H9 (cell line): ENCODE measurements at regions not wholly inside any gene's neighbourhood (a gene's known extent, or its start where the extent isn't known, plus 50 kb on each side); places are given as distances from the start of the nearest gene placed in this dataset.

Experiments used
- DNase-seq: peaks from one replicate; pipeline ENCODE4 v3.0.0-alpha.2; 2017
- H2AFZ ChIP-seq: one replicate; pipeline ENCODE4 v1.6.1; 2013; ENCODE audit warnings: mild to moderate bottlenecking, low read length, control low read depth, moderate library complexity
- H2AK5ac ChIP-seq: 2 replicates; pipeline ENCODE4 v1.6.1; 2013; ENCODE audit warnings: low read length, control low read depth, mixed read lengths; ENCODE audit not compliant: insufficient read length
- H2BK120ac ChIP-seq: one replicate; pipeline ENCODE4 v1.6.1; 2013; ENCODE audit warnings: low read depth, mild to moderate bottlenecking, low read length, control low read depth, inconsistent platforms; ENCODE audit not compliant: poor library complexity, severe bottlenecking
- H2BK12ac ChIP-seq: 2 replicates; pipeline ENCODE4 v1.6.1; 2013; ENCODE audit warnings: low read length, control low read depth, mixed read lengths, low read depth; ENCODE audit not compliant: insufficient read length
- H2BK15ac ChIP-seq: 2 replicates; pipeline ENCODE4 v1.6.1; 2013; ENCODE audit warnings: low read depth, low read length, control low read depth
- H2BK20ac ChIP-seq: one replicate; pipeline ENCODE4 v1.6.1; 2013; ENCODE audit warnings: low read depth, mild to moderate bottlenecking, low read length, control low read depth, inconsistent platforms; ENCODE audit not compliant: poor library complexity, severe bottlenecking
- H2BK5ac ChIP-seq: 2 replicates; pipeline ENCODE4 v1.6.1; 2013; ENCODE audit warnings: low read length, control low read depth, mixed read lengths; ENCODE audit not compliant: insufficient read length
- H3K14ac ChIP-seq: 2 replicates; pipeline ENCODE4 v1.6.1; 2013; ENCODE audit warnings: low read length, control low read depth; ENCODE audit not compliant: insufficient read depth
- H3K18ac ChIP-seq: 2 replicates; pipeline ENCODE4 v1.6.1; 2013; ENCODE audit warnings: low read depth, mild to moderate bottlenecking, mixed read lengths, low read length, control low read depth; ENCODE audit not compliant: insufficient read length
- H3K23ac ChIP-seq: 2 replicates; pipeline ENCODE4 v1.6.1; 2013; ENCODE audit warnings: low read length, control low read depth, mixed read lengths, low read depth; ENCODE audit not compliant: insufficient read length
- H3K23me2 ChIP-seq: 2 replicates; pipeline ENCODE4 v1.6.1; 2013; ENCODE audit warnings: low read depth, mild to moderate bottlenecking, mixed read lengths, low read length, control low read depth; ENCODE audit not compliant: insufficient read length, poor library complexity, severe bottlenecking
- H3K27ac ChIP-seq: 2 replicates; pipeline ENCODE4 v1.5.1; 2013; ENCODE audit warnings: low read length, control low read depth, mixed read lengths, low read depth; ENCODE audit not compliant: insufficient read length
- H3K27me3 ChIP-seq: 2 replicates; pipeline ENCODE4 v1.6.1; 2013; ENCODE audit warnings: low read length, control low read depth, inconsistent platforms; ENCODE audit not compliant: insufficient read depth
- H3K4ac ChIP-seq: 2 replicates; pipeline ENCODE4 v1.6.1; 2013; ENCODE audit warnings: low read depth, mild to moderate bottlenecking, control low read depth, inconsistent platforms, low read length, moderate library complexity
- H3K4me1 ChIP-seq: 2 replicates; pipeline ENCODE4 v1.6.1; 2013; ENCODE audit warnings: low read length, control low read depth, inconsistent platforms; ENCODE audit not compliant: insufficient read depth
- H3K4me2 ChIP-seq: 2 replicates; pipeline ENCODE4 v1.6.1; 2013; ENCODE audit warnings: low read length, control low read depth, mixed read lengths; ENCODE audit not compliant: insufficient read length, insufficient read depth
- H3K56ac ChIP-seq: 2 replicates; pipeline ENCODE4 v1.6.1; 2013; ENCODE audit warnings: low read depth, mild to moderate bottlenecking, mixed read lengths, low read length, control low read depth; ENCODE audit not compliant: insufficient read length
- H3K79me1 ChIP-seq: 2 replicates; pipeline ENCODE4 v1.6.1; 2013; ENCODE audit warnings: low read depth, mild to moderate bottlenecking, moderate library complexity, low read length, control low read depth, inconsistent platforms; ENCODE audit not compliant: insufficient read depth, poor library complexity, severe bottlenecking
- H3K79me2 ChIP-seq: 2 replicates; pipeline ENCODE4 v1.6.1; 2013; ENCODE audit warnings: low read length, control low read depth, inconsistent platforms; ENCODE audit not compliant: insufficient read depth
- H3K9ac ChIP-seq: 2 replicates; pipeline ENCODE4 v1.6.1; 2013; ENCODE audit warnings: low read length, control low read depth, mixed read lengths; ENCODE audit not compliant: insufficient read length; ENCODE audit errors: extremely low read depth
- H3K9me3 ChIP-seq: one replicate; pipeline ENCODE4 v1.6.1; 2013; ENCODE audit warnings: low read depth, low read length, inconsistent platforms; ENCODE audit not compliant: control insufficient read depth
- H3T11ph ChIP-seq: one replicate; pipeline ENCODE4 v1.6.1; 2013; ENCODE audit warnings: mild to moderate bottlenecking, low read length, control low read depth, inconsistent platforms
- H4K20me1 ChIP-seq: one replicate; pipeline ENCODE4 v1.6.1; 2013; ENCODE audit not compliant: control insufficient read depth, insufficient read length, insufficient read depth
- H4K5ac ChIP-seq: 2 replicates; pipeline ENCODE4 v1.6.1; 2013; ENCODE audit warnings: low read depth, mild to moderate bottlenecking, mixed read lengths, low read length, control low read depth; ENCODE audit not compliant: insufficient read length
- H4K8ac ChIP-seq: replicated peaks from 2 replicates; pipeline ENCODE4 v1.6.1; 2013; ENCODE audit warnings: low read length, control low read depth, mixed read lengths, low read depth; ENCODE audit not compliant: insufficient read length
- H4K91ac ChIP-seq: 2 replicates; pipeline ENCODE4 v1.6.1; 2013; ENCODE audit warnings: low read depth, mild to moderate bottlenecking, moderate library complexity, mixed read lengths, low read length, control low read depth; ENCODE audit not compliant: insufficient read length
- H3K27ac Mint-ChIP-seq, 3 experiments: 2 replicates in 2 of 3; 3 replicates in 1 of 3; pipeline ENCODE4 v1.8.0; 2020 to 2021; ENCODE audit warnings: mixed read lengths in 3 of 3, mild to moderate bottlenecking in 1 of 3, moderate library complexity in 1 of 3
- H3K27me3 Mint-ChIP-seq: 2 replicates; pipeline ENCODE4 v1.8.0; 2021; ENCODE audit warnings: low read depth, mild to moderate bottlenecking, moderate library complexity, mixed read lengths
- H3K36me3 Mint-ChIP-seq, 3 experiments: 2 replicates in 2 of 3; 3 replicates in 1 of 3; pipeline ENCODE4 v1.8.0; 2020 to 2021; ENCODE audit warnings: low read depth in 3 of 3, mixed read lengths in 3 of 3; ENCODE audit not compliant: insufficient read depth in 1 of 3
- H3K4me1 Mint-ChIP-seq, 2 experiments: 2 replicates each; pipeline ENCODE4 v1.8.0; 2020; ENCODE audit warnings: mixed read lengths in 2 of 2
- H3K4me3 Mint-ChIP-seq, 2 experiments: 2 replicates in 1 of 2; 3 replicates in 1 of 2; pipeline ENCODE4 v1.8.0; 2020 to 2021; ENCODE audit warnings: mild to moderate bottlenecking in 2 of 2, mixed read lengths in 2 of 2, moderate library complexity in 1 of 2
- H3K9me3 Mint-ChIP-seq, 2 experiments: 2 replicates in 1 of 2; 3 replicates in 1 of 2; pipeline ENCODE4 v1.8.0; 2020; ENCODE audit warnings: mild to moderate bottlenecking in 2 of 2, mixed read lengths in 2 of 2, moderate library complexity in 1 of 2
- WGBS: extraction: QIAGEN DNeasy Blood & Tissue Kit; methylation state at CpG from one replicate; pipeline ENCODE4 v1.1.7; 2013; ENCODE audit warnings: missing lambda C conversion rate, low lambda C conversion rate, mixed read lengths; ENCODE audit not compliant: insufficient read length; ENCODE audit errors: extremely low coverage; 5-methylcytosine and 5-hydroxymethylcytosine counted together
- TF ChIP-seq, protein P1 (sequence below): fragments of 200-600 bp; sonication (generic); conservative IDR thresholded peaks from 3 replicates; pipeline ENCODE4 v1.8.0; 2021; ENCODE audit warnings: antibody characterized with exemption, mild to moderate bottlenecking

GRCh38 chr7:114842551-114843065 lies 79.3 kb upstream of the MDFIC start:
- no peak for DNase-seq
- no peak overlapping the region for H2BK20ac ChIP-seq
- no peak overlapping the region for H2AK5ac ChIP-seq
- no peaks in the 10 kb centered on the region for H3K23me2 ChIP-seq
- H2BK15ac ChIP-seq: no peak overlapping the region
- WGBS: no CpG with 5 or more reads among the region's 5 CpGs
- no peak overlapping the region for H2BK5ac ChIP-seq
- H4K20me1 ChIP-seq: no peaks in the 10 kb centered on the region
- H3K4ac ChIP-seq: no peak overlapping the region
- H3K56ac ChIP-seq: no peak overlapping the region
- H3K27me3 ChIP-seq: no peaks in the 10 kb centered on the region
- no peak overlapping the region for H4K91ac ChIP-seq
- H4K8ac ChIP-seq: no peak overlapping the region
- peaks cover 3% of the 10 kb centered on the region; the same call in 1 of the 2 replicates for H3K4me1 ChIP-seq
- no peaks in the 10 kb centered on the region for H3K79me2 ChIP-seq
- no peak overlapping the region for H2BK12ac ChIP-seq
- no peak overlapping the region for H3K27ac ChIP-seq
- H3K27me3 Mint-ChIP-seq: no peaks in the 10 kb centered on the region
- peaks cover 7 to 10% of the 10 kb centered on the region in 2 experiments for H3K4me1 Mint-ChIP-seq
- peak overlapping the region in 2 of 3 experiments; percentile 87 to 88; a peak in 3 of 7 replicates for H3K27ac Mint-ChIP-seq
- H3T11ph ChIP-seq: no peak overlapping the region
- TF ChIP-seq, protein P1, sequence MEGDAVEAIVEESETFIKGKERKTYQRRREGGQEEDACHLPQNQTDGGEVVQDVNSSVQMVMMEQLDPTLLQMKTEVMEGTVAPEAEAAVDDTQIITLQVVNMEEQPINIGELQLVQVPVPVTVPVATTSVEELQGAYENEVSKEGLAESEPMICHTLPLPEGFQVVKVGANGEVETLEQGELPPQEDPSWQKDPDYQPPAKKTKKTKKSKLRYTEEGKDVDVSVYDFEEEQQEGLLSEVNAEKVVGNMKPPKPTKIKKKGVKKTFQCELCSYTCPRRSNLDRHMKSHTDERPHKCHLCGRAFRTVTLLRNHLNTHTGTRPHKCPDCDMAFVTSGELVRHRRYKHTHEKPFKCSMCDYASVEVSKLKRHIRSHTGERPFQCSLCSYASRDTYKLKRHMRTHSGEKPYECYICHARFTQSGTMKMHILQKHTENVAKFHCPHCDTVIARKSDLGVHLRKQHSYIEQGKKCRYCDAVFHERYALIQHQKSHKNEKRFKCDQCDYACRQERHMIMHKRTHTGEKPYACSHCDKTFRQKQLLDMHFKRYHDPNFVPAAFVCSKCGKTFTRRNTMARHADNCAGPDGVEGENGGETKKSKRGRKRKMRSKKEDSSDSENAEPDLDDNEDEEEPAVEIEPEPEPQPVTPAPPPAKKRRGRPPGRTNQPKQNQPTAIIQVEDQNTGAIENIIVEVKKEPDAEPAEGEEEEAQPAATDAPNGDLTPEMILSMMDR: no peak
- no peak overlapping the region for H2BK120ac ChIP-seq
- H3K4me3 Mint-ChIP-seq: no peak overlapping the region
- no peak overlapping the region for H3K9ac ChIP-seq
- H3K79me1 ChIP-seq: no peaks in the 10 kb centered on the region
- H4K5ac ChIP-seq: no peak overlapping the region
- no peaks in the 10 kb centered on the region for H3K9me3 ChIP-seq
- no peaks in the 10 kb centered on the region for H3K36me3 Mint-ChIP-seq
- no peak overlapping the region for H3K18ac ChIP-seq
- no peak overlapping the region for H2AFZ ChIP-seq
- no peak overlapping the region for H3K14ac ChIP-seq
- no peaks in the 10 kb centered on the region for H3K9me3 Mint-ChIP-seq
- no peak overlapping the region for H3K23ac ChIP-seq
- no peak overlapping the region for H3K4me2 ChIP-seq
